HCT116 (cell line): ENCODE measurements at regions not wholly inside any gene's neighbourhood (a gene's known extent, or its start where the extent isn't known, plus 50 kb on each side); places are given as distances from the start of the nearest gene placed in this dataset.

Experiments used
- ATAC-seq: fragments of 200-7000 bp; cut with Tn5 transposase; 2 replicates; pipeline ENCODE4 v1.9.1; 2020; ENCODE audit warnings: mild to moderate bottlenecking, moderate library complexity
- BruUV-seq: library from RNA; stranded (reverse); fragments of 400-500 nt; replicated peaks from 2 replicates; lab custom pipeline; 2021; lab: Mats Ljungman, UMichigan
- CTCF ChIA-PET: fragments of 300-600 bp; sonication (Branson Sonifier 250); formaldehyde crosslinking; loops from one replicate; lab custom pipeline; 2021; ENCODE audit warnings: antibody characterized with exemption; lab: Charles Lee
- POLR2A ChIA-PET: fragments of 300-600, 350-600 bp; sonication (Branson Sonifier 250); formaldehyde crosslinking; loops from one replicate; lab custom pipeline; 2021; ENCODE audit warnings: antibody characterized with exemption; lab: Charles Lee
- RAD21 ChIA-PET, 2 experiments: fragments of 300-600 bp; sonication (Branson Sonifier 250); formaldehyde crosslinking; loops; one replicate each; lab custom pipeline; 2023; ENCODE audit warnings: low total read pairs in 2 of 2; ENCODE audit not compliant: uncharacterized antibody in 2 of 2, unreplicated experiment in 2 of 2, low non-redundant PET in 1 of 2; lab: Charles Lee
- DNase-seq: peaks from one replicate; pipeline ENCODE4 v3.0.0-alpha.2; 2010; ENCODE audit warnings: low read depth, low spot score
- H2AFZ ChIP-seq: fragments of 200-600 bp; shearing (Covaris generic), sonication (generic); 2 replicates; pipeline ENCODE4 v1.6.1; 2017; ENCODE audit warnings: low read depth, mixed run types, mixed read lengths, antibody characterized with exemption, low read length; ENCODE audit not compliant: poor library complexity, severe bottlenecking
- H3K27ac ChIP-seq: 2 replicates; pipeline ENCODE4 v1.5.1; 2012; ENCODE audit warnings: low read depth, low read length
- H3K27me3 ChIP-seq: fragments of 200-600 bp; sonication (generic); 2 replicates; pipeline ENCODE4 v1.6.1; 2016; ENCODE audit warnings: mixed run types, low read length, mixed read lengths; ENCODE audit not compliant: insufficient read depth
- H3K36me3 ChIP-seq, 2 experiments: fragments of 200-500 bp in 1 of 2; fragments of 200-600 bp in 1 of 2; sonication (Bioruptor generic) in 1 of 2; sonication (generic) in 1 of 2; 2 replicates each; pipeline versions ENCODE4 v1.5.1 to v1.6.1; 2014 to 2016; ENCODE audit warnings: low read length in 2 of 2, inconsistent platforms in 1 of 2, mixed read lengths in 1 of 2, mixed run types in 1 of 2; ENCODE audit not compliant: insufficient read depth in 2 of 2, control insufficient read depth in 1 of 2
- H3K4me1 ChIP-seq, 2 experiments: fragments of 200-600 bp in 1 of 2; sonication (generic) in 1 of 2; 2 replicates each; pipeline versions ENCODE4 v1.5.1 to v1.6.1; 2012 to 2017; ENCODE audit warnings: low read length in 2 of 2, inconsistent platforms in 1 of 2, mild to moderate bottlenecking in 1 of 2, mixed read lengths in 1 of 2, mixed run types in 1 of 2, moderate library complexity in 1 of 2; ENCODE audit not compliant: insufficient read depth in 2 of 2, control insufficient read depth in 1 of 2
- H3K4me2 ChIP-seq: fragments of 200-600 bp; sonication (generic); 2 replicates; pipeline ENCODE4 v1.6.1; 2017; ENCODE audit warnings: mixed run types, low read length, mixed read lengths
- H3K4me3 ChIP-seq, 2 experiments: fragments of 200-600 bp in 1 of 2; sonication (generic) in 1 of 2; replicated peaks in 1 of 2; 2 replicates each; pipeline ENCODE4 v1.5.1; 2011 to 2016; ENCODE audit warnings: low read length in 2 of 2, control low read depth in 1 of 2, low read depth in 1 of 2, mild to moderate bottlenecking in 1 of 2, mixed read lengths in 1 of 2, mixed run types in 1 of 2
- H3K79me2 ChIP-seq: fragments of 200-600 bp; sonication (generic); 2 replicates; pipeline ENCODE4 v1.6.1; 2017; ENCODE audit warnings: mild to moderate bottlenecking, mixed run types, low read length, moderate library complexity, mixed read lengths; ENCODE audit not compliant: insufficient read depth
- H3K9ac ChIP-seq: fragments of 200-600 bp; sonication (generic); 2 replicates; pipeline ENCODE4 v1.6.1; 2016; ENCODE audit warnings: low read length, mixed read lengths
- H3K9me2 ChIP-seq: fragments of 200-600 bp; sonication (generic), shearing (Covaris generic); 2 replicates; pipeline ENCODE4 v1.6.1; 2017; ENCODE audit warnings: mixed run types, mild to moderate bottlenecking, moderate library complexity; ENCODE audit not compliant: insufficient read depth
- H3K9me3 ChIP-seq, 2 experiments: fragments of 200-500 bp in 1 of 2; fragments of 200-600 bp in 1 of 2; sonication (Bioruptor generic) in 1 of 2; sonication (generic) in 1 of 2; 2 replicates each; pipeline ENCODE4 v1.6.1; 2014 to 2017; ENCODE audit warnings: low read length in 2 of 2, mixed read lengths in 2 of 2, inconsistent platforms in 1 of 2, low read depth in 1 of 2, mild to moderate bottlenecking in 1 of 2, mixed run types in 1 of 2, moderate library complexity in 1 of 2; ENCODE audit not compliant: control insufficient read depth in 1 of 2, insufficient read depth in 1 of 2
- H4K20me1 ChIP-seq: fragments of 200-600 bp; sonication (generic), shearing (Covaris generic); 2 replicates; pipeline ENCODE4 v1.6.1; 2017; ENCODE audit warnings: mixed run types, mild to moderate bottlenecking, moderate library complexity; ENCODE audit not compliant: insufficient read depth
- CBX3 ChIP-seq: IDR thresholded peaks from 2 replicates; pipeline ENCODE4 v1.6.1; 2012; ENCODE audit warnings: low read depth
- EZH2phosphoT487 ChIP-seq: fragments of 200-600 bp; IDR thresholded peaks from 2 replicates; pipeline ENCODE4 v1.6.1; 2018; ENCODE audit warnings: antibody characterized with exemption, borderline replicate concordance
- JUND ChIP-seq: IDR thresholded peaks from 2 replicates; pipeline ENCODE4 v1.6.1; 2012
- POLR2A ChIP-seq: IDR thresholded peaks from 2 replicates; pipeline ENCODE4 v1.7.0; 2011; ENCODE audit warnings: borderline replicate concordance; ENCODE audit not compliant: insufficient read depth, insufficient read length; ENCODE audit errors: extremely low read depth
- TCF7L2 ChIP-seq: IDR thresholded peaks from 2 replicates; pipeline ENCODE4 v1.7.0; 2011; ENCODE audit warnings: borderline replicate concordance, inconsistent platforms; ENCODE audit not compliant: insufficient read depth, insufficient read length; ENCODE audit errors: extremely low read depth
- YY1 ChIP-seq: IDR thresholded peaks from 2 replicates; pipeline ENCODE4 v1.6.1; 2011; ENCODE audit warnings: low read length, low read depth, moderate library complexity, mild to moderate bottlenecking; ENCODE audit not compliant: insufficient replicate concordance; ENCODE audit errors: extremely low read depth
- ZFX ChIP-seq: fragments of 450-650 bp; IDR thresholded peaks from 2 replicates; pipeline ENCODE4 v1.6.1; 2017
- intact Hi-C: fragments of 100-400 bp; cut with micrococcal nuclease; formaldehyde crosslinking; loops from 2 replicates; pipeline ENCODE4 v1.10.0; 2022
- TF ChIP-seq, protein P1 (sequence below): IDR thresholded peaks from 2 replicates; pipeline ENCODE4 v1.6.1; 2011; ENCODE audit warnings: mild to moderate bottlenecking, low read length, moderate library complexity; ENCODE audit not compliant: insufficient replicate concordance; ENCODE audit errors: extremely low read depth
- TF ChIP-seq, protein P2 (sequence below), 3 experiments: fragments of 200-600 bp in 1 of 3; sonication (generic) in 1 of 3; IDR thresholded peaks in 2 of 3; conservative IDR thresholded peaks in 1 of 3; 2 replicates each; pipeline ENCODE4 v1.5.1; 2012 to 2017; ENCODE audit warnings: low read depth in 2 of 3, low read length in 2 of 3, antibody characterized with exemption in 1 of 3, borderline replicate concordance in 1 of 3, control low read depth in 1 of 3, mild to moderate bottlenecking in 1 of 3, mixed read lengths in 1 of 3, mixed run types in 1 of 3, moderate library complexity in 1 of 3; ENCODE audit not compliant: insufficient read depth in 1 of 3
- TF ChIP-seq, protein P3 (sequence below): IDR thresholded peaks from 2 replicates; pipeline ENCODE4 v1.6.1; 2012; ENCODE audit warnings: low read depth

DNA sequence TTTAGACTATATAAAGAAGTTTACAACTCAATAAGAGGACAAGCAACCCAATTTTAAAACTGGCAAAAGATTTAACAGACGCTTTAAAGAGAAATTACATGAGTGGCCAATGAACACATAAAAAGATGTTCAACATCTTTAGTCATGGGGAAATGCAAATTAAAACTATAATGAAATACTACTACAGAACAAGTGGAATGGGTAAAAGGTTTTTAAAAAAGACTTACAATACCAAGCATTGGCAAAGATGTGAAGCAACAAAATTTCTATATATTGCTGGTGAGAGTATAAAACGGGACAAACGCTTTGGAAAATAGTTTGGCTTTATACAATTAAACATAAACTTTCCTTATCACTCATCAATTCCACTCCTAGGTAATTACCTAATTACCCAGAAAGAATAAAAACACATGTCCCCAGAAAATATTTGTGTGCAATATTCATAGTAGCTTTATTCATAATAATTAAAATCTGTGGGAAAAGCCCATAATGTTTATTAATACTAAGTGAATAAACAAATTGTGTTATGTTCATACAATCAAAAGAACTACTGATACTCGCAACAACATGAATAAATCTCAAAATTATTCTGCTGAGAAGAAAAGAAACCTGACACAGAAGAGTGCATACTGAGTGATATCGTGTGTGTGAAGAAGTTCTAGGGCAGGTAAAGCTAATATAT, 76.7 kb upstream of the MYCN start:
- TF ChIP-seq JUND, result no peak
- TF ChIP-seq, protein P1, sequence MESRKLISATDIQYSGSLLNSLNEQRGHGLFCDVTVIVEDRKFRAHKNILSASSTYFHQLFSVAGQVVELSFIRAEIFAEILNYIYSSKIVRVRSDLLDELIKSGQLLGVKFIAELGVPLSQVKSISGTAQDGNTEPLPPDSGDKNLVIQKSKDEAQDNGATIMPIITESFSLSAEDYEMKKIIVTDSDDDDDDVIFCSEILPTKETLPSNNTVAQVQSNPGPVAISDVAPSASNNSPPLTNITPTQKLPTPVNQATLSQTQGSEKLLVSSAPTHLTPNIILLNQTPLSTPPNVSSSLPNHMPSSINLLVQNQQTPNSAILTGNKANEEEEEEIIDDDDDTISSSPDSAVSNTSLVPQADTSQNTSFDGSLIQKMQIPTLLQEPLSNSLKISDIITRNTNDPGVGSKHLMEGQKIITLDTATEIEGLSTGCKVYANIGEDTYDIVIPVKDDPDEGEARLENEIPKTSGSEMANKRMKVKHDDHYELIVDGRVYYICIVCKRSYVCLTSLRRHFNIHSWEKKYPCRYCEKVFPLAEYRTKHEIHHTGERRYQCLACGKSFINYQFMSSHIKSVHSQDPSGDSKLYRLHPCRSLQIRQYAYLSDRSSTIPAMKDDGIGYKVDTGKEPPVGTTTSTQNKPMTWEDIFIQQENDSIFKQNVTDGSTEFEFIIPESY, result no peak
- TF ChIP-seq, protein P2, sequence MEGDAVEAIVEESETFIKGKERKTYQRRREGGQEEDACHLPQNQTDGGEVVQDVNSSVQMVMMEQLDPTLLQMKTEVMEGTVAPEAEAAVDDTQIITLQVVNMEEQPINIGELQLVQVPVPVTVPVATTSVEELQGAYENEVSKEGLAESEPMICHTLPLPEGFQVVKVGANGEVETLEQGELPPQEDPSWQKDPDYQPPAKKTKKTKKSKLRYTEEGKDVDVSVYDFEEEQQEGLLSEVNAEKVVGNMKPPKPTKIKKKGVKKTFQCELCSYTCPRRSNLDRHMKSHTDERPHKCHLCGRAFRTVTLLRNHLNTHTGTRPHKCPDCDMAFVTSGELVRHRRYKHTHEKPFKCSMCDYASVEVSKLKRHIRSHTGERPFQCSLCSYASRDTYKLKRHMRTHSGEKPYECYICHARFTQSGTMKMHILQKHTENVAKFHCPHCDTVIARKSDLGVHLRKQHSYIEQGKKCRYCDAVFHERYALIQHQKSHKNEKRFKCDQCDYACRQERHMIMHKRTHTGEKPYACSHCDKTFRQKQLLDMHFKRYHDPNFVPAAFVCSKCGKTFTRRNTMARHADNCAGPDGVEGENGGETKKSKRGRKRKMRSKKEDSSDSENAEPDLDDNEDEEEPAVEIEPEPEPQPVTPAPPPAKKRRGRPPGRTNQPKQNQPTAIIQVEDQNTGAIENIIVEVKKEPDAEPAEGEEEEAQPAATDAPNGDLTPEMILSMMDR (IDR thresholded peaks at IDR 0.05 in 2 of 3, conservative IDR thresholded peaks at IDR 0.05 in 1 of 3; ENCODE audit: borderline replicate concordance in 1 of 3, insufficient read depth in 1 of 3, low read depth in 2 of 3, low read length in 2 of 3), result no peak
- no peak for TF ChIP-seq CBX3
- no peak for TF ChIP-seq YY1
- no peak for TF ChIP-seq POLR2A
- no peak for TF ChIP-seq TCF7L2
- TF ChIP-seq EZH2phosphoT487, result no peak
- TF ChIP-seq, protein P3, sequence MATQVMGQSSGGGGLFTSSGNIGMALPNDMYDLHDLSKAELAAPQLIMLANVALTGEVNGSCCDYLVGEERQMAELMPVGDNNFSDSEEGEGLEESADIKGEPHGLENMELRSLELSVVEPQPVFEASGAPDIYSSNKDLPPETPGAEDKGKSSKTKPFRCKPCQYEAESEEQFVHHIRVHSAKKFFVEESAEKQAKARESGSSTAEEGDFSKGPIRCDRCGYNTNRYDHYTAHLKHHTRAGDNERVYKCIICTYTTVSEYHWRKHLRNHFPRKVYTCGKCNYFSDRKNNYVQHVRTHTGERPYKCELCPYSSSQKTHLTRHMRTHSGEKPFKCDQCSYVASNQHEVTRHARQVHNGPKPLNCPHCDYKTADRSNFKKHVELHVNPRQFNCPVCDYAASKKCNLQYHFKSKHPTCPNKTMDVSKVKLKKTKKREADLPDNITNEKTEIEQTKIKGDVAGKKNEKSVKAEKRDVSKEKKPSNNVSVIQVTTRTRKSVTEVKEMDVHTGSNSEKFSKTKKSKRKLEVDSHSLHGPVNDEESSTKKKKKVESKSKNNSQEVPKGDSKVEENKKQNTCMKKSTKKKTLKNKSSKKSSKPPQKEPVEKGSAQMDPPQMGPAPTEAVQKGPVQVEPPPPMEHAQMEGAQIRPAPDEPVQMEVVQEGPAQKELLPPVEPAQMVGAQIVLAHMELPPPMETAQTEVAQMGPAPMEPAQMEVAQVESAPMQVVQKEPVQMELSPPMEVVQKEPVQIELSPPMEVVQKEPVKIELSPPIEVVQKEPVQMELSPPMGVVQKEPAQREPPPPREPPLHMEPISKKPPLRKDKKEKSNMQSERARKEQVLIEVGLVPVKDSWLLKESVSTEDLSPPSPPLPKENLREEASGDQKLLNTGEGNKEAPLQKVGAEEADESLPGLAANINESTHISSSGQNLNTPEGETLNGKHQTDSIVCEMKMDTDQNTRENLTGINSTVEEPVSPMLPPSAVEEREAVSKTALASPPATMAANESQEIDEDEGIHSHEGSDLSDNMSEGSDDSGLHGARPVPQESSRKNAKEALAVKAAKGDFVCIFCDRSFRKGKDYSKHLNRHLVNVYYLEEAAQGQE, result no peak
- TF ChIP-seq ZFX, result no peak
- Histone ChIP-seq H3K9ac (no peak overlapping the region), H3K9me3 (no peaks in the 10 kb centered on the region), H3K4me2 (no peak overlapping the region), H3K36me3 (no peaks in the 10 kb centered on the region), H3K9me2 (no peaks in the 10 kb centered on the region), H2AFZ (no peak overlapping the region), H3K27ac (no peak overlapping the region), H3K27me3 (peaks cover 9% of the 10 kb centered on the region), H3K4me1 (no peaks in the 10 kb centered on the region), H3K4me3 (no peak overlapping the region), H4K20me1 (no peaks in the 10 kb centered on the region), H3K79me2 (no peaks in the 10 kb centered on the region)
- no TSS peak for BruUV-seq
- POLR2A ChIA-PET, result no interaction called here
- intact Hi-C loops, result no loop called here
- RAD21 ChIA-PET, result no interaction called here
- DNase-seq, result no peak
- CTCF ChIA-PET, result no interaction called here
- no peak for ATAC-seq
